NB4 (cell line): ENCODE measurements at regions not wholly inside any gene's neighbourhood (a gene's known extent, or its start where the extent isn't known, plus 50 kb on each side); places are given as distances from the start of the nearest gene placed in this dataset.

ENCODE experiments used
- DNase-seq: peaks from one replicate; pipeline ENCODE4 v3.0.0; 2010; ENCODE audit warnings: low read depth
- H3K4me3 ChIP-seq: one replicate; pipeline ENCODE4 v1.5.1; 2011; ENCODE audit warnings: mild to moderate bottlenecking, low read depth, low read length, moderate library complexity
- MAX ChIP-seq: IDR thresholded peaks from 2 replicates; pipeline ENCODE4 v1.6.1; 2011; ENCODE audit warnings: low read depth, low read length
- MYC ChIP-seq: IDR thresholded peaks from 2 replicates; pipeline ENCODE4 v1.6.1; 2011; ENCODE audit warnings: low read depth, low read length
- POLR2A ChIP-seq: IDR thresholded peaks from 2 replicates; pipeline ENCODE4 v1.6.1; 2011; ENCODE audit warnings: mild to moderate bottlenecking; ENCODE audit not compliant: insufficient read length; ENCODE audit errors: extremely low read depth
- TF ChIP-seq, protein P1 (sequence below): IDR thresholded peaks from one replicate; pipeline ENCODE4 v1.5.1; 2012; ENCODE audit warnings: low read depth, low read length

DNA sequence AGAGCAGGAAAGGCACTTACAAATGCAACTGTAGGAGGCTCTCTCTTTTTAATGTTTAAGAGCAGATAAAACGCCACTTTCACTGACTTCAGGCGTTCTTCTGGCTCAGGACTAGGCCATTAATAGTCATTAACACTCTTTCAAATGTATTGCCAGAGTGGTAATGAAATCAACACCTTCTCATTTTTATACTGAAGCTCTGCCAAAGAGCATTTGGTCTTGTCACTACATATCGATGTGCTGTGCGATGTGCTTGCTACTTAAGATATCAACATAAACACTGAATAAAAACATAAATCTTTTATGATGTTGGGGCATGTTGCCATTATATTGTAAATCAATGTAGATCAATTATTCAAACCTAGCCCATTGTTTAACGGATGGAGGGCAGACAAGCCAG, 634.7 kb downstream of the ARL4A start:
- H3K4me3 ChIP-seq = no peak overlapping the region
- TF ChIP-seq MAX = no peak
- TF ChIP-seq, protein P1, sequence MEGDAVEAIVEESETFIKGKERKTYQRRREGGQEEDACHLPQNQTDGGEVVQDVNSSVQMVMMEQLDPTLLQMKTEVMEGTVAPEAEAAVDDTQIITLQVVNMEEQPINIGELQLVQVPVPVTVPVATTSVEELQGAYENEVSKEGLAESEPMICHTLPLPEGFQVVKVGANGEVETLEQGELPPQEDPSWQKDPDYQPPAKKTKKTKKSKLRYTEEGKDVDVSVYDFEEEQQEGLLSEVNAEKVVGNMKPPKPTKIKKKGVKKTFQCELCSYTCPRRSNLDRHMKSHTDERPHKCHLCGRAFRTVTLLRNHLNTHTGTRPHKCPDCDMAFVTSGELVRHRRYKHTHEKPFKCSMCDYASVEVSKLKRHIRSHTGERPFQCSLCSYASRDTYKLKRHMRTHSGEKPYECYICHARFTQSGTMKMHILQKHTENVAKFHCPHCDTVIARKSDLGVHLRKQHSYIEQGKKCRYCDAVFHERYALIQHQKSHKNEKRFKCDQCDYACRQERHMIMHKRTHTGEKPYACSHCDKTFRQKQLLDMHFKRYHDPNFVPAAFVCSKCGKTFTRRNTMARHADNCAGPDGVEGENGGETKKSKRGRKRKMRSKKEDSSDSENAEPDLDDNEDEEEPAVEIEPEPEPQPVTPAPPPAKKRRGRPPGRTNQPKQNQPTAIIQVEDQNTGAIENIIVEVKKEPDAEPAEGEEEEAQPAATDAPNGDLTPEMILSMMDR = no peak
- no peak for TF ChIP-seq MYC
- no peak for TF ChIP-seq POLR2A
- DNase-seq = no peak

DNA sequence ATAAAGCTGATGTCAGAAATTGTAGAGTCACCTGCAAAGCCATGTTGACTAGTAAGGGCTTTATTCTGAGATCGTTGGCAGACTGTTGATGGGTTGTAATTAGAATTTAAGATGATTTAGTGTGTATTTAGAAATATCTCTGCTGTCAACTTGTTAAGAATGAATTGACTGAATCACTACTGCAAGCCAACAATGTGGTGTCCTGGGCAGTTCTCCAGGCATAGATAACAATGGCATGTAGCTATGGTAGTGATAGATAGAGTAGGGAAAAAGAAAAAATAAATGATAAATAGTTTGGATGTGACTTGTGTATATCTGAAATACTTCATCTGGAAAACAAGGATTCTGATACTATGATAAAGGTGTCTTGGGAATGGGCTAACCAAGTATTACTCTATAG, 640.2 kb downstream of the ARL4A start:
- TF ChIP-seq POLR2A (no peak), MAX (no peak), MYC (no peak)
- TF ChIP-seq, protein P1 = no peak
- DNase-seq = no peak
- H3K4me3 ChIP-seq = no peak overlapping the region

DNA sequence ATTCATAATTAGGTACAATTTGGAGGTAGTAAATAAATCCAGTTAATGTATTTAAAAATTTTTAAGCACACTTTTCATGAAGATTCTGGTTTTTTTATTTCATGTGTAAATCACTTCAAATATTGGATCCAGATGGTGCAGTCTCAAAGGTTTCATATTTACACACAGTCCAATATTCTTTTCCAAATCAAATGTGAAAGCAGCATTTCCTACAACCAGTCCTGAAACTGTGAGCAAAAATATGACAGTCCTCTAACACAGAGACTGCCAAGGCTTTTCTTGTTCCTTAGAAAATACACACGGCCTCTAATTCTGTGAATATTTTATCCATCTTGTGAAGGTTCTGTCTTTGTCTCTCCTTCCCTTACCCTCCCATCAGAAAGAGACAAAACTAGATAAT, 645.9 kb downstream of the ARL4A start:
- TF ChIP-seq MYC (no peak), MAX (no peak), POLR2A (no peak)
- TF ChIP-seq, protein P1 = no peak

DNA sequence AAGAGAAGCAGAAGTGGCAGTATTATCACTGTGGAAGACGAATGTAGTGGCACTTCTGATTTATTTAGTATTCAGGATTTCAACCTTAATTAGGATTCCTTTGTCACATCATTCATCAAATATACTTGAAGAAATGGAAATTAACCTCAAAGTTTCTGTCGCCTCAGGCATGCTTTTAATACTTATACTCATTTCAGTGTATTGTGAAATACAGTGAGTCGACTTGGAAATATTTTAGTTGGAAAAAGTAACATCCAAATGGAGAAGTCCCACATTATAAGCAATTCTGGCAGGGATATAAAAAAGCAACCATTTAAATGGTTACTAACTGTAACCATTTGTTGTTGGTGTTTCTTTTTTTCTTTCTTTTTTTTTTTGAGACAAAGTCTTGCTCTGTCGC, 648.8 kb downstream of the ARL4A start:
- TF ChIP-seq MYC (no peak), MAX (no peak), POLR2A (no peak)
- TF ChIP-seq, protein P1 = no peak
- no peak for DNase-seq

More for the DNA sequence above, 645.9 kb downstream of the ARL4A start:
- no peak overlapping the region for H3K4me3 ChIP-seq
- no peak for DNase-seq

GRCh38 chr7:13352677-13353076, 636.8 kb downstream of the ETV1 start:
- no peak overlapping the region for H3K4me3 ChIP-seq
- TF ChIP-seq POLR2A (no peak), MYC (no peak), MAX (no peak)
- TF ChIP-seq, protein P1 = no peak
- no peak for DNase-seq

More for the DNA sequence above, 648.8 kb downstream of the ARL4A start:
- no peak overlapping the region for H3K4me3 ChIP-seq

- DNase-seq = no peak
- no peak overlapping the region for H3K4me3 ChIP-seq
- no peak for TF ChIP-seq MYC
- TF ChIP-seq MAX = no peak
Measured at GRCh38 chr7:13359656-13360055, 629.8 kb downstream of the ETV1 start.
